ENCODE measurements at regions not wholly inside any gene's neighbourhood (a gene's known extent, or its start where the extent isn't known, plus 50 kb on each side); places are given as distances from the start of the nearest gene placed in this dataset.
A peak's percentile ranks its signal among the peaks of the same experiment; 100 is the strongest.
"Not testable (repeated sequence)": the region's sequence is repeated elsewhere in the genome, so short reads cannot be mapped to it uniquely, and the experiment has no call there.

DNA sequence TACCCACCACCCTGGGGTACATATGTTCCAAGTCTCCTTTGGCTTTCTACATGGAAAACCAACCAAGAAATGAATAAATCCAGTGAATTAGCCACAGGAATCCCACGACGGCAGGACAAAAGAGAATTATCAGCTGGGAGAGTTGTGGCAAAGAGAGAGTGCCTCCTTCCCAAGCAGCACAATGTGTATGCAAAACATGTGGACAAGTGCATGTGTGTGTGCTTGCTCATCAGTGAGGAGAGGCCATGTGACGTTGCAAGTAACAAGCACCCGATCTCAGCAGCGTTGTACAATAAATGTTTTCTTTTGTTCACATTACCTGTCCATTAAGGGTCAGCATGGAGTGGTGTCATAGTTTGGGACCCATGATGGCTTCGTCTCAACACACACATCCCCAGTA, 50.0 kb upstream of the EMX2 start:
- no peak for DNase-seq (ENCODE audit: low spot score)

DNA sequence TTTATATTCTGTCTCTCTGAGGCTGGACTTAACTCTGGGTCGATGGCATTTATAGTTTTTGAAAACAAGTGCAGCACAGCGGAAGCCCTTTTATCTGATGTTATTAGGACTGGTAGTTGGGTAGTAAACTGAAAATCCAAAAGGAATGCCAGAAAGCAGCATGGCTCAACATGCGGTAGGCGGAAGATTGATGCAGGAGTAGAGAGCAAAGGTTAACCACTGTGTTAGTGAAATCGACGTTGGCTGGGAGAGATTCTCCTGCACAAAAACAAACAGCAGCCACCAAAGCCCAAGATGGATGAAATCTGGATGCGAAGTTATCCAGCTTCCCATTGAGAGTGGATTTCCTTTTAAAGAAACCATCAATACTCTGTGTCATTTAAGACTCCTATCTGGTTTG, 54.5 kb upstream of the EMX2 start:
- DNase-seq (ENCODE audit: low spot score): no peak

DNA sequence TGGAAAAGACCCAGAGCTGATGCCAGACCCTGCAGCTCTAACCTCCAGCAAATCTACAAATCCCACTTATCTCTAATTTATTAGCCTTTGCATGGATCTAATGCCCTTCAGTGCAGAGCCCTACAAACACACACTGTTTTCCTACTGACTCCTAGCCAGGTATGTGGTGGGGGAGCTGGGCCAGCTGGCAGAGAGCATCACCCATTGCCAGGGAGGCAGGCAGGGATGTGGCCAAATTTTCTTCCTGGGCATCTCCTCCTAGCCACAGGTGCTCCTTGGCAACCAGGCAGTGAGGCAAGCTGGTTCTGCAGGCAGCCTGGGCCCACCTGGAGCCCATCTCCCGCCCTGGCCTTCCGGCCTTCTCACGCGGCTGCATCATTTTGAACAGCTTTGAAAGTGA, 55.9 kb upstream of the EMX2 start:
- no peak for DNase-seq (ENCODE audit: low spot score)

DNA sequence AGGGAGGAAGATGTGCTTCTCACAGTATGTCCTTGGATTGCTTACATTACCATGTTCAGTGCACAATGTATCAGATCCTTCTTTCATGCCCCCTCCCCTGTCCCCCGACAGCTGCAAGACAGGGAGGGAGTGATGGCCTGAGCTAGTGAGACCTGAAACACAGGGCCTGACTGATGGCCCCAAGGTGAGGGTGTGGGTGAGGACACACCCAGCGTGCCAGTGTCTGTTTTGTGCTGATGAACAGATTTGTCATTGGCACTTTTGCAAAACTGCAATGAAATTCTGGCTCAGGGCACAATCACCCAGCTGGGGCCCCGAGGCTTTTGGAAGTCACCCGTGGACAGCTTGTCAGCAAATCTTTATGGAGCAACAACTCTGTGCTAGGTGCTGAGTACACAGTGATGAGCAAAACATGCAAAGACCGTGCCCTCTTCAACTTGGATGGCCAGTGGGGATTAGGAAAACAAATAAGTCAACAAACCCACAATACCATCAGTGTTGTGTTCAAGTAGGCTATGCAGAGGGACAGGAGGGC, 59.4 kb upstream of the EMX2 start:
- no peak for DNase-seq (ENCODE audit: low spot score)

DNA sequence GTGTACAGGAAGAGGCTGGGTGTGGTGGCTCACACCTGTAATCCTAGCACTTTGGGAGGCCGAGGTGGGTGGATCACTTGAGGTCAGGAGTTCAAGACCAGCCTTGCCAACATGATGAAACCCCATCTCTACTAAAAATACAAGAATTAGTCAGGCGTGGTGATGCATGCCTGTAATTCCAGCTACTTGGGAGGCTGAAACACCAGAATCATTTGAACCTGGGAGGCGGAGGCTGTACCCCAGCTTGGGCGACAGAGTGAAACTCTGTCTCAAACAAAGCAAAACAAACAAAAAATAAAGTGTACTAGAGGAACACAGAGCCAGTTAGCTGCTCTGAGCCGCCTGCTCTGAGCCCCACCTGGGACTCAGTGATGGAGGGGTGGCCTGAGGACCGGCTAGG, 61.5 kb upstream of the EMX2 start:
- not testable (repeated sequence) for DNase-seq (ENCODE audit: low spot score)

DNA sequence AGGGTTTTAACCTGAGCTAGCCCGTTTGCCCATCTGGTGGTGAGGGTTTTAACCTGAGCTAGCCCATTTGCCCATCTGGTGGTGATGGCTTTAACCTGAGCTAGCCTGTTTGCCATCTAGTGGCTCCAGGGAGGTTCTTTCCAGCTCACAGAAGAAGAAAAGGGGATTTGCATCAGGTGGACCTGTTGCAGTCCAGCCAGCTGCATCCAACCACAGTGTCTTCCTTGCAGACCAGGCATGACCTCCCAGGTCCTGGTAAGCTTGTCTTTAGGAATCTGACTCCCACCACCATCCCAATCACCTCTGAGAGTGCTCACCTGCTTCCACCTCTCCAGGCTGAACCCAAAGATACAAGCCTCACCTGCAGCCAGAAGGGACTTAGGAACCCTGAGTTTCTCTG, 62.4 kb upstream of the EMX2 start:
- no peak for DNase-seq (ENCODE audit: low spot score)

DNA sequence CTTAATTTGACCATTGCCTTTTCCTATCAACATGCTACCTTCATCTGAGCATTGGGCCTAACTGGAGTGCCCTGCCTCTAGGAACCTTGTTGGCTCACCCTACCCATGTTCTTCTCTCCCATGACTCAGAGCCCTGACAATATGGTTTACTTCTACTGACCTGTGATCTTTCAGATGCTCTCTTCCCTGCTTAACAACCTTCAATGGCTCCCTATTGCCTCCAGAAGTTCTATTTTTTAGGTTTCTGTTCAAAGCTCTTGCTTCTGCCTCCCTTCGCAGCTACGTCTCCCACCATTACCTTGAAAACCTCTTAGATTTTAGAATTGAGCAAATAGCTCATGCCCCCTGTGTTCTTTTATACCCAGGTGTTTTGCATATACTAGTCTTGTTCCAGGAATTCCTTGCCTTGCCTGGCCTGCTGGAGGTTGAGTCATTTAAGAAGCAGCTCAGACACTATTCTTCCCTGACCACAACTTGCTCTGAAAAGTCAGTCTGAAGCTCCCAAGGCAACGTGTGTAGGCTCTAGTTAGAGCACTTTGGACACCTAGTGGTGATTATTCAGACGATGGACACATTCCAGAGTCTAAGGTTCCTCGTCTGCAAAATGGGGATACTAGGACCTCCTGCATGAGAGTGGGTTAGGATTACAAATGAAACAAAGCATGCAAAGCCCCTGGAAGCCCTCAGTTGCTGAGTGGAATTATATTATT, 64.4 kb upstream of the EMX2 start:
- peak; percentile 19 for DNase-seq (ENCODE audit: low spot score)

DNA sequence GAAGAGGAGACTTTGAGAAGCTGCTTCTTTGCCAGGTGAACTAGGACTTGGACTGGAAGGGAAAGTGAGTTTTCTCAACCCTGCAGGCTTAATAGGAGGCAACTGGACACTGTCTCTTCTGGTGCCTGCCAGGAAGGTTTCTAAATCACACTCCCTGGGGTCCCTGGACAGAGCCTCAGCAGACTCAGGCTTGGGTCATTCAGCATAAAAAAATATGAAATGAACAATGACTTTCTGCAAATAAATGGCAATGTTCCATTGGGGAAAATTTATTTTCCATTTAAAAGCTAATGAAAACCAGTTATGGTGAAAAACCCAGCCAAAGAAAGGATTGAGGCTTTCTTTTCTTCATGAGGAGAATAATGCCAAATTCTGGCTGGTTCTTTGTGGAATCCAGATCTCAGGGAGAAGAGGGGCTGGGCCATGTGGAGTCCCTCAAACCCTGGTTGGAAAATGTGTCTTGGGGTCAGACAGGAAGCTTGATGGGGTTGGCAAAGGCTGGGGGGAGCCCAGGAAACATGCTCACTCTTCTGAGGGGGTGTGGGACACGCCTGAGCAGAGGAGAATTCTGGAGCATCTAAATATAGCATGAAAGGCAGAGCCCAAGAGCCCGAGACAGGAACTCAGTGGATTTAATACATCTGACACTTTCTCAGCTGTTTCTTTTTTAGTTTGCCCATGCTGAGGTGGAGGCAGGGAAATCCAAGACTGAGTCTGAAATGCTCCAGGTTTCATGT, 65.2 kb upstream of the EMX2 start:
- DNase-seq (ENCODE audit: low spot score): no peak

DNA sequence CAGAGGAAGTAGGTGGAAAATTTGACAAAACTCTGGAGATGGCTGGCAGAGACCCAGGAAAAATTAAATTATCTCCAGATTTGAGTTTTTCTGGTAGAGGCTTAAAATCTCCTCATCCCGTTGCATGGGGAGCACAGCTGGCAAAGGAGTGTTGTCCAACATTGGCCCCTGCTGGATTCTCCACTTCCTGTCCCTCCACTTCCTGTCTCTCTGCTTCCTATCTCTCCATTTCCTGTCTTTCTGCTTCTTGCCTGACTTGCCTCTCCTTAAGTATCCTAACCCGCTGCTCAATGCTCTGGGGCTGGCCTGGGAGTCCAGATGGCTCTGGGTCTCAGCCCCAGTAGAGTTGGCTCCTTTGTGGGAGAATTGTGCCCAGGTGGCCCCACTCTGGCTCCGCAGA, 65.8 kb upstream of the EMX2 start:
- no peak for DNase-seq (ENCODE audit: low spot score)

DNA sequence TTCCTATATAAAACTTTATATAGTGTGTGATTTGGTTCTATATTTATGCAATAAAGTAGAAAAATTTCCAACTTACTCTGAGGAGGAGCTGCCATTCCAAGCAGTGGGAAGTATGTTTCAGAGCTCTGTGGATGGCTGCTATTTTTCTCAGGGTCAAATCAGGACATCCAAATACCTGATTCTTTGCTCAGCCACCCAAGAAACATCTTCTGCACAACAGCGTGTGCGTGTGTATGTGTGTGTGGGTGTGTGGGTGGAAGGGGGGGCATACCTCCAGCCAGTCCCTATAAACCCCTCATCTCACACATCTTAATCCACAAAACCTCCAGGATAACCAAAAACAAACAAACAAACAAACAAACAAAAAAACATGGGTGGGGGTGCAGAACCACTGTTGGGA, 66.3 kb upstream of the EMX2 start:
- DNase-seq (ENCODE audit: low spot score): no peak

DNA sequence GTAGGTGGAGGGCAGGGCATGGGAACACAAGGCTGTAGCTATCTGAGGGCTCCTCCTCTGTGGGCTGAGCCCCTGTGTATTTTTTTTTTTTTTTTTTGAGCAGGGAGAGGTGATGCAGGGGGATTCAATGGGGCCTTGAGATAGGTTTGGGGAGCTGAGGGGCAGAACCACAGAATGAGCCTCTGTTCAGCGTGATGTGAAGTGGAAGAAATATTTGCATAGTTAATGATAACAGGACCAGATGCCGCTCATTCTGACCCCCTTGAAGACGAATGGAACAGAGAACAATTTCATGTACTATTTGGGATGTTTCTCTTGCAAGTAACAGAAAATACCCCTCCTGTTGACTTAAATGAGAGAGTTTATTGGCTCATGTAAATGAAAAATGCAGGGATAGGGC, 69.7 kb upstream of the EMX2 start:
- no peak for DNase-seq (ENCODE audit: low spot score)

DNA sequence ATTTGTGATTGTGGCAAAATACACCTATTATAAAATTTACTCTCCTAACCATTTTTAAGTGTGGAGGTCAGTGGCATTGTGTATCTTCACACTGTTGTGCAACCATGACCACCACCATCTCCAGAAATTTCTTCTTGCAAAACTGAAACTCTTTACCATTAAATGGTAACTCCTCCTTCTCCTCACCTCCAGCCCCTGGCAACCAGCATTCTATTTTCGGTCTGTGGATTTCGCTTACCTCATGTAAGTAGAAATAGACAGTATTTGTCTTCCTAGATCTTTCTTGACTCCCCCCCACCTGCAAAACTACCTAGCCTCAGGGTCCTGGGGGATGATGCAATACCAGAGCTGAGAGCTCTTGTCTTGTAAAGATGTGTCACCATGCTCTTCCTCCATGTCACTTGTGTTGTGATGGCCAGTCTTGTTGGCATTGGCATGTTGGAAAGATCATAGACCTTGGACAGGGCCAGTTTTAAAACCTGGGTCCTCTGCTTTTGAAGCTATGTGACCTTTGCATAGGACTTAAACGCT, 71.1 kb upstream of the EMX2 start:
- no peak for DNase-seq (ENCODE audit: low spot score)

DNA sequence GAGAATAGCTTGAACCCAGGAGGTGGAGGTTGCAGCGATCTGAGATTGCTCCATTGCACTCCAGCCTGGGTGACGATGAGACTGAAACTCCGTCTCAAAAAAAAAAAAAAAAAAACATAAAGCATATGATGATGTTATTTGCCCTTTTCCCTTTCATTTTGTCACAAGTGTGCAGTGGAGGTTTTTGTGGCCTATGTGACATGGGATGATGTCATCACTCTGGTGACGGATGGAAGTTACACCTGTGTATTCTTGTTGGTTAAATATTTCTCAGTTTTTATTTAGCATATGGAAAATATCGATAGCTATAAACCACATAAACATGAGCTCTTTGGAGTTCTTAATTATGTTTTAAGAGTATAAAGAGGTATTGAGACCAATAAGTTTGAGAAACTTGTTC, 71.8 kb upstream of the EMX2 start:
- DNase-seq (ENCODE audit: low spot score): no peak

DNA sequence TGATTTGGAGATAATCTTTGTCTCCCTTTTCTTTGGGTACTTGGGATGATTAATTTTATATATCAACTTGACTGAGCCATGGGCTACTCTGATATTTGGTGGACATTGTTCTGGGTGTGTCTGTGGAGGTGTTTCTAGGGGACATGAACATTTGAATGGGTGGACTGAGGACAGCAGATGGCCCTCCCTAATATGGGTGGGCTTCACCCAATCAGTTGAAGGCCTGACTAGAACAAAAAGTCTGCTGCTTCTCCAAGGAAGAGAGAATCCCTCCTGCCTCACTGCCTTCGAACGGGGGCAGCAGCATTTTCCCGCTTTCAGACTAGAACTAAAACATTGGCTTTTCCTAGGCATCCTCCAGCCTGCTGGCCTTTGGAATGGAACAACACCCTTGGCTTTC, 73.9 kb upstream of the EMX2 start:
- DNase-seq (ENCODE audit: low spot score): no peak

DNA sequence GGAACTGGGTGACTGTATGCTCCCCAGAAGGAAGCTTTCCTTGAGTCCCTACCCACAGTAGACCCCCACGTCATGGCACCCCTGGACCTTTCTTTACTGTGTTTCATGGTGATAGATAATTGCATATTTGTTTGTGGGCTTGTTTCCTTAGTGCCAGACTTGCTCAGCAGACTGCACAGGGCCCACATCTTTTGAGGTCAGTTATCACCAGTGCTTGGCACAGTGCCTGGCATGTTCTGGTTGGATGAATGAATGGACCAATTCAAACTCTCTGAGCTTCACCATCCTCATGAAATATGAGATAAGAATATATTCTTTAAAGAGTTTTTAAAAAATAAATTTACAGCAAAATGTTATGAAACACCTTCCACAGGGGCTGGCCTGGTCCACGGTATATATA, 78.4 kb upstream of the EMX2 start:
- no peak for DNase-seq (ENCODE audit: low spot score)

DNA sequence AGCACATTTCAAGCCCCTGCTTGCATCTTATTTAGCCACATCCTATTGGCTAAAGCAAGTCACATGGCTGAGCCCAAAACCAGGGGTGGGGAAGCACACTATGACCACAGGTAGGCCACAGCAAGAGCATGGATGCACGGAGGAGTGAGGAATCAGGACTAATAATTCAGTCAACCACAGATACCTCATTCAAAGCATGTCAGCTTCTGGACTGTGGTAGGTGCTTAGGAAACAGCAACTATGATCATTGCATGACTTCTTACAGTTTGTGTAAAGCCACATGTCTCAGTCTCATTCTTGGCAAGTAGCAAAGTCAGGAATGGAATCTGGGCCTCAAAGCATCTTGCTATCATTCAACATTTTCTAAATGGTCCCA, 79.0 kb upstream of the EMX2 start:
- no peak for DNase-seq (ENCODE audit: low spot score)

DNA sequence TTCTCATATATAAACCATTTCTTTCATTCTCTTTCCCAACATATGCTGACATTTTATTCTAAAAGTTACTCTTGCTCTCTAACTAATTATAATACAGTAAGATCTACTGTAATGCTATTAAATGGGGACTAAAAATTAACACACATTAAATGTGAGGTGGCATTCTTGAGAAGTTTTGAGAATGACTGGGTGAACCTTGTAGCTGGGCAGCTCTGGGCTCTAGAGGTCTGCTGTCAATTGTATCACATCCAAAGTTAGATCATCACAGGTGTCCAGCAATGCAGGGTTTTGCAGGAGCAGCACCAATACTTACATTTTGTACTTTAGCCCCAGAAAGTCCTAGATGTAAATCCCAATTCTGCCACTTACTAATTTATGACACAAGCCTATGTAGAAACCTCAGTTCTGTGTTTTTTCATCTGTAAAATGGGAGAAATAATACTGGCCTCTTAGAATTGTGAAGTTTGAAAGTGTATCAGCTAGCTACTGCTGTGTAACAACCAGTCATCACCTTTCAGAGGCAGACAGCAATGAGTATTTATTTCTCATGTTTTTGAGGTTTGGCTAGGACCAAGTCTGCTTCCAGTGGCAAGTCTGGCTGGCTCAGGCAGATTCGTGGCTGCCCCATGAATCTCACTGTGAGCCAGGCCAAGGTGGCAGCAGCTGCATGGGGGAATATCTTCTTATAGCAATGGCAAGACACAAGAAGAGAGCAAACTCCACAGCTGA, 79.6 kb upstream of the EMX2 start:
- no peak for DNase-seq (ENCODE audit: low spot score)

DNA sequence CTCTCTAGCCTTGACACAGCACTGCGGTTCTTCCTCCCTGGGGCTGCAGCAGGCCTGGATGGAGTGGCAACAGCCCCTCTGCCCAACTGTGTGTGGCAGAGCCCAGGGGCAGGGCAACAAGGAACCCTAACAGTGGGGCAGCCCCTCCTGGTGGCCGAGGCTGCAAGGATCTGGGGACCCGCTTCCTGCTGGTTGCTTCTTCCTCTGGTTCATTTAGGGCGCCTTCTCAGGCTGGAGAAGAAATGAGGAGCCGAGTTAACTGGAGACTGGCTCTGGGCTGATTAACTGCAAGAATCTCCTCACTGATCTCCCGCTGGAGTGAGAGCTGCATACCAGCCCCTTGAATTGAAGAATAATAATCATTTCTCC, 80.1 kb upstream of the EMX2 start:
- no peak for DNase-seq (ENCODE audit: low spot score)

DNA sequence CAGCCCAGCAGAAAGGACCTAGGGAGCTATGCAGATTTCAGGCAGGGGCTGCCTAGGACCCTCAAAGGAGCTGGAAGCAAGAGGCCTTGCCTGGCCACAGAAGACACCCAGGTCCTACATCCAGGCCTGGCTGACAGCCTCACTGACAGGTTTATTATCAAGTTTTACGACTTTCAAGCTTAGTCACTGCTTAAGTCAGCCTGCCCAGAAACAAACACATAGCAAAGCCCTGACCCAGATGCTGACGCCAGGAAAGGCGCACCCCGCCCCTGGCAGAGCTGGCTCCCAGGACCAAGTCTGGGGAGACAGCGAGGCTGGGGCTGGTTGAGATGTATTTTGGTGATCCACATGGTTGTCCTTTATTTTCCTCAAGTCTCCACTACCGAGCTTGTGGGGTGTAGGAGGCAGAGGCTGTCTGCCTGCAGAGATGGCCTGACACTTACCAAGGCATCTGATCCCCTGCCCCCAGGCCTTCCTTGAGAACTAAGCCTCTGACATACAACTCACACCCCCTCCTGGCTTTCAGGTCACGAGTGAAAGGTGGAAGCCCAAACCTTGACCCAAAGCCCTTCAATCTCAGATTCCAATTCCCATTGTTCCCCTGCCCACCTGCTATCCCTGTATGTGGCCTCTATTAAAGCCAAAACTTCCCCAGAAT, 80.7 kb upstream of the EMX2 start:
- peak; percentile 75 for DNase-seq (ENCODE audit: low spot score)

DNA sequence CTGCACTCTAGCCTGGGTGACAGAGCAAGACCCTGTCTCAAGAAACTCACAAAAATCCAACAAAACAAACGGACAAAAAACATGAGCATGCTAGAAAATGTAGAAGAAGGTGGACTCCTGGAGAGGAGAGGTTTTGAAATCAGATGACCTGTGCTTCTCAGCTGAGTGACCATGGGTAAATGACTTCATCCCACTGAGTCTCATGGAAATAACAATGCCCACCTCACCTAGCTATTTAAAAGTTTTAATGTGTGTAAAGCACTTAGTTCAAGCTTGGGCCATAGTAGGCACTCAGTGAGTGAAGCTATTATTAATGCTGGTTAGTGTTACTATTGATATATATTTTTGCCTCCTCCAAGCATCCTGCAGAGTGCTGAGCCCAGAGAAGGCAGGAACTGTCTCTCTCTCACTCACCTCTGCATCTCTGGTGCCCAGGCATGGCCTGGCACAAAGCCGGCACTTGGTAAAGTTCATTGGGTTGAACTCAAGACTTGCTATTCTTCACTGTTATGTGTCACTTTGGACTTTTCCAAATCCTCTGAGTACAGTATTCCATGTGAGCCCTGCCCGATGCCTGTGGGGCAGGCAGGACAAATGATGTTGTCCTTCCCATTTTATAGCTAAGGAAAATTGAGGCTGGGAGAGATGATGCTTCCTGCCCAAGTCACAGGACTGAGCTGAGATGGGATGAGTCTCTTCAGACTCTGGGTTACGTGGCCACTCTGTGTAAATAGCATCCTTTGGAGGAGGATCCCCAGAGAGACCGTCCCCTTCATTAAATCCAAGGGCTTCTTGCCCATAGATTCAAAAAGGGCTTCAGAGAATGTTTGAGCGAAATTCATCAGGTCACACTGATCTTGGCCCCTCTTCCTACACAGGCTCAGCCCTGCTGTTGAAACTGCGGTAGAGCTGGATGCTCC, 81.4 kb upstream of the EMX2 start:
- no peak for DNase-seq (ENCODE audit: low spot score)

DNA sequence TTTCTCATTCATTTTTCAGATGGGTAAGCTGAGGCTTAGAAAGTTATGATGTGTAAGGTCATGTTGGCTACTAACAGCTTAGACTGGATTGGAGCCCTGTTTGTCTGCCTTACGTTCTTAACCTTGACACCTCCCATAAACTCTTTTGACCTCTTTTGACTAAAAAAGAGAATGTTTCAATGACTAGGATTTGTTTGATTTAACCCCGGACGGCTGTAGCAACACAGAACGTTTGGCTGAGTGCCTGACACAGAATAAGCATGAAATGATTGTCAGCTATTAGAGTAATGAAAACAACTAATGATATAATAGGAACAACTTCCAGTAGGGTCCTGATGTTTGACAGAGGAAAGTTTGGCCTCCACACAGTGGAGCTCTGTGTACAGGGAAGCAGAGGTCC, 83.3 kb upstream of the PDZD8 start:
- DNase-seq (ENCODE audit: low spot score): no peak

All from kidney capillary endothelial cell (primary cell).